ENCODE measurements at regions not wholly inside any gene's neighbourhood (a gene's known extent, or its start where the extent isn't known, plus 50 kb on each side); places are given as distances from the start of the nearest gene placed in this dataset.

DNA sequence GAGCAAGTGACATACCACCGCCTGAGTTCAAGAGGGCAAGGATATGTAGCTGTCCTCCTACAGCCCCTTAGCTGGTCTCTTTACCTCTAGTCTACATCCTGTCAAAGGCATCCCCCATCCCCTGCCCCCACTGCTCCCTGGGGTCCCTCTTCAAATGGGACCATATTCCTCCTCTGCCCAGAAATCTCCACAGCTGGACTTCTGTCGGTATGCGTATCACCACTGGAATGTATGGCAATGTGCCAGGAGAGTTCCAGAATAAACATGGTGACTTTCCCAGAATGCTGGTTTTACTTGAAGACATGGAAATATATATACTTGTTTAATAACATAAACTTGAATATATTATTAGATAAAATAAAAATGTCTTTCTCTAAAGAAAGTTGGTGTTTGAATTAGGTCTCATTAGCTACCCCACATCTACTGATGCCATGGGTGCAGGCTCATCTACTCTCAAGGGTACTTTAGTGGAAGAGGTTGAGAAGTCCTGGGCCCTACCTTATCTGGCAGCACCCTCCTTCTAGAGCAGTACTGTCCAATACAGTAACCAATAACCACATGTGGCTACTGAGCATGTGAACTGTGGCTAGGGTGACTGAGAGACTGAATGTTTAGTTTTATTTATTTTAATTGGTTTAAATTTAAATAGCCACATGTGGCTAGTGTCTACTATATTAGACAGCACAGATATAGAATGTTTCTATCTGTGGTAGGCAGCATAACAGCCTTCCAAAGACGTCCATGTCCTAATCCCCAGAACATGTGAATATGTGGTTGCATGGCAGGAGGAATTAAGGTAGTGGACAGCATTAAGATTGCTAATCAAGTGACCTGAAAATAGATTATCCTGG, 181.7 kb upstream of the SLC30A5 start:
- Histone ChIP-seq H3K4me2 (no peak overlapping the region), H3K9me3 (ENCODE audit: low read depth) (no peaks in the 10 kb centered on the region), H3K79me2 (ENCODE audit: low read depth) (no peaks in the 10 kb centered on the region), H3K27me3 (no peaks in the 10 kb centered on the region), H3K4me1 (no peaks in the 10 kb centered on the region), H3K27ac (no peak overlapping the region), H3F3A (ENCODE audit: low read depth) (no peaks in the 10 kb centered on the region), H4K20me1 (ENCODE audit: low read depth) (no peaks in the 10 kb centered on the region), H3K36me3 (no peaks in the 10 kb centered on the region), H2AFZ (replicated peaks) (no peak overlapping the region), H3K9ac (no peak overlapping the region), H3K4me3 (no peak overlapping the region)
- DNase-seq (ENCODE audit: low spot score) = no peak
- Mint-ChIP-seq H3K4me1 (no peaks in the 10 kb centered on the region), H3K9me3 (no peaks in the 10 kb centered on the region), H3K27ac (no peak overlapping the region), H3K27me3 (ENCODE audit: insufficient read depth, low read depth) (no peaks in the 10 kb centered on the region), H3K36me3 (no peaks in the 10 kb centered on the region), H3K4me3 (no peak overlapping the region)
- TF ChIP-seq EZH2phosphoT487 (IDR thresholded peaks at IDR 0.05) = no peak
- TF ChIP-seq, protein P1, sequence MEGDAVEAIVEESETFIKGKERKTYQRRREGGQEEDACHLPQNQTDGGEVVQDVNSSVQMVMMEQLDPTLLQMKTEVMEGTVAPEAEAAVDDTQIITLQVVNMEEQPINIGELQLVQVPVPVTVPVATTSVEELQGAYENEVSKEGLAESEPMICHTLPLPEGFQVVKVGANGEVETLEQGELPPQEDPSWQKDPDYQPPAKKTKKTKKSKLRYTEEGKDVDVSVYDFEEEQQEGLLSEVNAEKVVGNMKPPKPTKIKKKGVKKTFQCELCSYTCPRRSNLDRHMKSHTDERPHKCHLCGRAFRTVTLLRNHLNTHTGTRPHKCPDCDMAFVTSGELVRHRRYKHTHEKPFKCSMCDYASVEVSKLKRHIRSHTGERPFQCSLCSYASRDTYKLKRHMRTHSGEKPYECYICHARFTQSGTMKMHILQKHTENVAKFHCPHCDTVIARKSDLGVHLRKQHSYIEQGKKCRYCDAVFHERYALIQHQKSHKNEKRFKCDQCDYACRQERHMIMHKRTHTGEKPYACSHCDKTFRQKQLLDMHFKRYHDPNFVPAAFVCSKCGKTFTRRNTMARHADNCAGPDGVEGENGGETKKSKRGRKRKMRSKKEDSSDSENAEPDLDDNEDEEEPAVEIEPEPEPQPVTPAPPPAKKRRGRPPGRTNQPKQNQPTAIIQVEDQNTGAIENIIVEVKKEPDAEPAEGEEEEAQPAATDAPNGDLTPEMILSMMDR (IDR thresholded peaks at IDR 0.05) = no peak
- no peak for TF ChIP-seq EZH2 (IDR thresholded peaks at IDR 0.05)

DNA sequence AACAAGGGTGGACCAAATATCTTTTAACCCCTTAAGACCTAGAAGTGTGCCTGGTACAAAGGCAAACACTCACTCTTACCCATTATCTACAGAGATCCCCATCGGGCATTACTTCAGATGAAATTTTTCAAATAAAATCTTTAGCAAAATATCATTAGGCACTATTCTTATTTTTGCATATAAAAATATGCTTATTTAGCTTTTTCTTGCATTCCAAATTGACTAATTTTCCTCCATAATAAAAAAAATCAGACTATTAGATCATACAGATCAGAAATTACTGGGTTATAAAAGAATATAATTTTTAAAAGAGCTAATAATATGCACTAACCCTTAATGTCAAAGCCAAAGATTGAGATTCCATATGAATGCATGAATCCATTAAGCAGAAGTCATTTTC, 178.7 kb upstream of the SLC30A5 start:
- H3K27me3 ChIP-seq = no peaks in the 10 kb centered on the region
- Mint-ChIP-seq H3K4me1 (no peaks in the 10 kb centered on the region), H3K27me3 (ENCODE audit: insufficient read depth, low read depth) (no peaks in the 10 kb centered on the region), H3K27ac (no peak overlapping the region), H3K36me3 (no peaks in the 10 kb centered on the region), H3K9me3 (peaks cover 4% of the 10 kb centered on the region), H3K4me3 (no peak overlapping the region)
- no peaks in the 10 kb centered on the region for H4K20me1 ChIP-seq (ENCODE audit: low read depth)
- H3K9me3 ChIP-seq (ENCODE audit: low read depth) = no peaks in the 10 kb centered on the region
- no peak overlapping the region for H3K4me3 ChIP-seq
- H3K79me2 ChIP-seq (ENCODE audit: low read depth) = no peaks in the 10 kb centered on the region
- H3K9ac ChIP-seq = no peak overlapping the region
- no peak overlapping the region for H3K27ac ChIP-seq
- H3K4me2 ChIP-seq = no peak overlapping the region
- TF ChIP-seq, protein P1 (IDR thresholded peaks at IDR 0.05) = no peak
- no peak for TF ChIP-seq EZH2 (IDR thresholded peaks at IDR 0.05)
- TF ChIP-seq EZH2phosphoT487 (IDR thresholded peaks at IDR 0.05) = no peak
- no peaks in the 10 kb centered on the region for H3K4me1 ChIP-seq
- H3F3A ChIP-seq (ENCODE audit: low read depth) = no peaks in the 10 kb centered on the region
- H3K36me3 ChIP-seq = no peaks in the 10 kb centered on the region
- DNase-seq (ENCODE audit: low spot score) = no peak
- H2AFZ ChIP-seq (replicated peaks) = no peak overlapping the region

DNA sequence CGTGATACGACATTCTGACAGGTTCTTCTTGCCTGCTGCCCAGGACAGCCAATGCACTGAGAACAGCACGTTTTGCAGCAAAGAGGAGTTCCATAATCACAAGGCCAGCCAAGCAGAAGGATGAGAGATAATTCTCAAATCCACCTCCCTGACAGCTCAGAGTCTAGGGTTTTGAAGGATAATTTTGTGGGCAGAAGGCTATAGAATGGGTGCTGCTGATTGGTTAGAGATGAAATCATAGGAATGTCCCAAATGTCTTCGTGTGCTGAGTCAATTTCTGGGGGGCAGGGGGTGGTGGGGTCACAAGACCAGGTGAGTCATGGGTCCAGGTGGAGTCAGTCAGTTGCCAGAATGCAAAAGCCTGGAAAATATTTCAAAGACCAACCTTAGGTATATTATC, 175.5 kb upstream of the SLC30A5 start:
- Mint-ChIP-seq H3K36me3 (no peaks in the 10 kb centered on the region), H3K27me3 (ENCODE audit: insufficient read depth, low read depth) (no peaks in the 10 kb centered on the region), H3K27ac (no peak overlapping the region), H3K4me3 (no peak overlapping the region), H3K4me1 (no peaks in the 10 kb centered on the region), H3K9me3 (peaks cover 6% of the 10 kb centered on the region)
- Histone ChIP-seq H3K4me1 (peaks cover 5% of the 10 kb centered on the region), H3K36me3 (no peaks in the 10 kb centered on the region), H3K9ac (no peak overlapping the region), H3K4me3 (no peak overlapping the region), H3K9me3 (ENCODE audit: low read depth) (no peaks in the 10 kb centered on the region), H3K27ac (no peak overlapping the region), H3K79me2 (ENCODE audit: low read depth) (no peaks in the 10 kb centered on the region), H4K20me1 (ENCODE audit: low read depth) (no peaks in the 10 kb centered on the region), H3K27me3 (no peaks in the 10 kb centered on the region), H3F3A (ENCODE audit: low read depth) (no peaks in the 10 kb centered on the region), H2AFZ (replicated peaks) (no peak overlapping the region), H3K4me2 (no peak overlapping the region)
- no peak for DNase-seq (ENCODE audit: low spot score)
- no peak for TF ChIP-seq EZH2 (IDR thresholded peaks at IDR 0.05)
- TF ChIP-seq, protein P1 (IDR thresholded peaks at IDR 0.05) = no peak
- TF ChIP-seq EZH2phosphoT487 (IDR thresholded peaks at IDR 0.05) = no peak

Measured in neural progenitor cell (in vitro differentiated cells).